ENCODE measurements at regions not wholly inside any gene's neighbourhood (a gene's known extent, or its start where the extent isn't known, plus 50 kb on each side); places are given as distances from the start of the nearest gene placed in this dataset.

GRCh38 chr1:216807696-216808095 is 84.5 kb upstream of the ESRRG start:
- TF ChIP-seq, protein P1, sequence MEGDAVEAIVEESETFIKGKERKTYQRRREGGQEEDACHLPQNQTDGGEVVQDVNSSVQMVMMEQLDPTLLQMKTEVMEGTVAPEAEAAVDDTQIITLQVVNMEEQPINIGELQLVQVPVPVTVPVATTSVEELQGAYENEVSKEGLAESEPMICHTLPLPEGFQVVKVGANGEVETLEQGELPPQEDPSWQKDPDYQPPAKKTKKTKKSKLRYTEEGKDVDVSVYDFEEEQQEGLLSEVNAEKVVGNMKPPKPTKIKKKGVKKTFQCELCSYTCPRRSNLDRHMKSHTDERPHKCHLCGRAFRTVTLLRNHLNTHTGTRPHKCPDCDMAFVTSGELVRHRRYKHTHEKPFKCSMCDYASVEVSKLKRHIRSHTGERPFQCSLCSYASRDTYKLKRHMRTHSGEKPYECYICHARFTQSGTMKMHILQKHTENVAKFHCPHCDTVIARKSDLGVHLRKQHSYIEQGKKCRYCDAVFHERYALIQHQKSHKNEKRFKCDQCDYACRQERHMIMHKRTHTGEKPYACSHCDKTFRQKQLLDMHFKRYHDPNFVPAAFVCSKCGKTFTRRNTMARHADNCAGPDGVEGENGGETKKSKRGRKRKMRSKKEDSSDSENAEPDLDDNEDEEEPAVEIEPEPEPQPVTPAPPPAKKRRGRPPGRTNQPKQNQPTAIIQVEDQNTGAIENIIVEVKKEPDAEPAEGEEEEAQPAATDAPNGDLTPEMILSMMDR (IDR thresholded peaks at IDR 0.05): no peak
- no peak for TF ChIP-seq POLR2A (IDR thresholded peaks at IDR 0.05)
